HEK293 (cell line): ENCODE measurements at regions not wholly inside any gene's neighbourhood (a gene's known extent, or its start where the extent isn't known, plus 50 kb on each side); places are given as distances from the start of the nearest gene placed in this dataset.

Experiments used
- CTCF ChIA-PET: fragments of 350-600 bp; formaldehyde crosslinking; extraction: SDS; loops from one replicate; lab custom pipeline; 2021; ENCODE audit warnings: antibody characterized with exemption; lab: Yijun Ruan, JAX
- POLR2A ChIA-PET: fragments of 300-600 bp; formaldehyde crosslinking; extraction: SDS; loops from one replicate; lab custom pipeline; 2020; ENCODE audit warnings: antibody characterized with exemption, inconsistent platforms; lab: Yijun Ruan, JAX
- H3K27ac ChIP-seq: fragments of 200-500 bp; sonication (Bioruptor generic); 2 replicates; pipeline ENCODE4 v1.5.1; 2014; ENCODE audit warnings: low read depth, low read length, control low read depth, inconsistent platforms; ENCODE audit errors: extremely low read depth
- H3K36me3 ChIP-seq, 2 experiments: fragments of 200-500 bp in 1 of 2; sonication (Bioruptor generic) in 1 of 2; 1 replicate in 1 of 2; 2 replicates in 1 of 2; pipeline ENCODE4 v1.5.1; 2014 to 2017; ENCODE audit warnings: inconsistent platforms in 2 of 2, low read length in 2 of 2; ENCODE audit not compliant: control insufficient read depth in 2 of 2, insufficient read depth in 1 of 2
- H3K4me1 ChIP-seq: fragments of 200-500 bp; sonication (Bioruptor generic); 2 replicates; pipeline ENCODE4 v1.5.1; 2014; ENCODE audit warnings: mild to moderate bottlenecking, low read length, inconsistent platforms; ENCODE audit not compliant: control insufficient read depth, insufficient read depth
- H3K4me3 ChIP-seq: 2 replicates; pipeline ENCODE4 v1.5.1; 2011; ENCODE audit warnings: low read depth, mild to moderate bottlenecking, control low read depth, low read length, moderate library complexity
- H3K9me3 ChIP-seq: fragments of 200-500 bp; sonication (Bioruptor generic); 2 replicates; pipeline ENCODE4 v1.5.1; 2014; ENCODE audit warnings: low read depth, low read length, inconsistent platforms; ENCODE audit not compliant: control insufficient read depth, insufficient read depth
- ATF2 ChIP-seq: fragments of 450-650 bp; formaldehyde crosslinking; IDR thresholded peaks from 2 replicates; pipeline ENCODE4 v1.5.1; 2016; ENCODE audit warnings: missing biosample characterization, missing genetic modification characterization, low read depth
- BCL11B ChIP-seq: fragments of 450-650 bp; formaldehyde crosslinking; IDR thresholded peaks from 2 replicates; pipeline ENCODE4 v1.5.1; 2016; ENCODE audit warnings: low read depth, missing biosample characterization, missing genetic modification characterization
- HOXA7 ChIP-seq: sonication (generic); formaldehyde crosslinking; IDR thresholded peaks from 2 replicates; pipeline ENCODE4 v1.8.1; 2022; ENCODE audit warnings: missing genetic modification reagents, borderline replicate concordance
- KLF1 ChIP-seq: fragments of 450-650 bp; formaldehyde crosslinking; IDR thresholded peaks from 2 replicates; pipeline ENCODE4 v1.5.1; 2016; ENCODE audit warnings: missing biosample characterization, missing genetic modification characterization
- OSR2 ChIP-seq: fragments of 450-650 bp; formaldehyde crosslinking; IDR thresholded peaks from 2 replicates; pipeline ENCODE4 v1.5.1; 2016; ENCODE audit warnings: missing biosample characterization, missing genetic modification characterization
- ZBTB20 ChIP-seq: fragments of 450-650 bp; formaldehyde crosslinking; IDR thresholded peaks from 2 replicates; pipeline ENCODE4 v1.5.1; 2016; ENCODE audit warnings: missing biosample characterization, missing genetic modification characterization
- ZBTB21 ChIP-seq: fragments of 450-650 bp; formaldehyde crosslinking; IDR thresholded peaks from 2 replicates; pipeline ENCODE4 v1.5.1; 2017; ENCODE audit warnings: missing biosample characterization, missing genetic modification characterization
- ZFP3 ChIP-seq: fragments of 450-650 bp; formaldehyde crosslinking; IDR thresholded peaks from 2 replicates; pipeline ENCODE4 v1.5.1; 2016; ENCODE audit warnings: low read depth, missing biosample characterization, missing genetic modification characterization
- ZFP37 ChIP-seq: fragments of 450-650 bp; formaldehyde crosslinking; IDR thresholded peaks from 2 replicates; pipeline ENCODE4 v1.5.1; 2016; ENCODE audit warnings: missing biosample characterization, missing genetic modification characterization
- ZNF140 ChIP-seq: fragments of 450-650 bp; formaldehyde crosslinking; IDR thresholded peaks from 2 replicates; pipeline ENCODE4 v1.5.1; 2016; ENCODE audit warnings: missing biosample characterization, missing genetic modification characterization
- ZNF146 ChIP-seq: fragments of 450-650 bp; formaldehyde crosslinking; IDR thresholded peaks from 2 replicates; pipeline ENCODE4 v1.5.1; 2016; ENCODE audit warnings: missing biosample characterization, missing genetic modification characterization
- ZNF174 ChIP-seq: fragments of 450-650 bp; formaldehyde crosslinking; IDR thresholded peaks from 2 replicates; pipeline ENCODE4 v1.5.0; 2017; ENCODE audit warnings: missing biosample characterization, mild to moderate bottlenecking, missing genetic modification characterization
- ZNF211 ChIP-seq: fragments of 450-650 bp; formaldehyde crosslinking; IDR thresholded peaks from 2 replicates; pipeline ENCODE4 v1.5.1; 2016; ENCODE audit warnings: low read depth, missing biosample characterization, missing genetic modification characterization
- ZNF239 ChIP-seq: fragments of 450-650 bp; formaldehyde crosslinking; IDR thresholded peaks from 2 replicates; pipeline ENCODE4 v1.5.1; 2016; ENCODE audit warnings: missing biosample characterization, missing genetic modification characterization
- ZNF274 ChIP-seq, 2 experiments: fragments of 200-500 bp in 1 of 2; fragments of 450-650 bp in 1 of 2; sonication (Bioruptor generic) in 1 of 2; formaldehyde crosslinking in 1 of 2; IDR thresholded peaks; 2 replicates each; pipeline versions ENCODE4 v1.5.1 to v1.6.1; 2014 to 2016; ENCODE audit warnings: borderline replicate concordance in 1 of 2, inconsistent platforms in 1 of 2, low read length in 1 of 2, missing biosample characterization in 1 of 2, missing genetic modification characterization in 1 of 2
- ZNF366 ChIP-seq: fragments of 450-650 bp; formaldehyde crosslinking; conservative IDR thresholded peaks from 2 replicates; pipeline ENCODE4 v1.5.1; 2016; ENCODE audit warnings: missing biosample characterization, missing genetic modification characterization
- ZNF433 ChIP-seq: fragments of 450-650 bp; formaldehyde crosslinking; IDR thresholded peaks from 2 replicates; pipeline ENCODE4 v1.5.1; 2016; ENCODE audit warnings: missing biosample characterization, missing genetic modification characterization, low read depth
- ZNF558 ChIP-seq: fragments of 450-650 bp; formaldehyde crosslinking; IDR thresholded peaks from 2 replicates; pipeline ENCODE4 v1.5.1; 2016; ENCODE audit warnings: missing biosample characterization, missing genetic modification characterization
- ZNF600 ChIP-seq: fragments of 450-650 bp; formaldehyde crosslinking; IDR thresholded peaks from 2 replicates; pipeline ENCODE4 v1.5.1; 2016; ENCODE audit warnings: missing biosample characterization, missing genetic modification characterization
- ZNF629 ChIP-seq: fragments of 450-650 bp; formaldehyde crosslinking; IDR thresholded peaks from 2 replicates; pipeline ENCODE4 v1.5.1; 2017; ENCODE audit warnings: missing biosample characterization, missing genetic modification characterization
- ZNF639 ChIP-seq: fragments of 450-650 bp; formaldehyde crosslinking; IDR thresholded peaks from 2 replicates; pipeline ENCODE4 v1.5.1; 2016; ENCODE audit warnings: missing biosample characterization, missing genetic modification characterization
- ZNF747 ChIP-seq: fragments of 450-650 bp; formaldehyde crosslinking; IDR thresholded peaks from 2 replicates; pipeline ENCODE4 v1.5.1; 2016; ENCODE audit warnings: missing biosample characterization, missing genetic modification characterization
- ZNF776 ChIP-seq: fragments of 450-650 bp; formaldehyde crosslinking; IDR thresholded peaks from 2 replicates; pipeline ENCODE4 v1.5.0; 2017; ENCODE audit warnings: missing biosample characterization, missing genetic modification characterization, borderline replicate concordance
- ZNF792 ChIP-seq: fragments of 450-650 bp; formaldehyde crosslinking; IDR thresholded peaks from 2 replicates; pipeline ENCODE4 v1.5.1; 2016; ENCODE audit warnings: missing biosample characterization, missing genetic modification characterization
- ZSCAN18 ChIP-seq: fragments of 450-650 bp; formaldehyde crosslinking; IDR thresholded peaks from 2 replicates; pipeline ENCODE4 v1.5.1; 2016; ENCODE audit warnings: missing biosample characterization, missing genetic modification characterization
- TF ChIP-seq, protein P1 (sequence below): fragments of 450-650 bp; formaldehyde crosslinking; IDR thresholded peaks from 2 replicates; pipeline ENCODE4 v1.5.1; 2016; ENCODE audit warnings: missing biosample characterization, missing genetic modification characterization
- TF ChIP-seq, protein P2 (sequence below): sonication (generic); formaldehyde crosslinking; IDR thresholded peaks from 2 replicates; pipeline ENCODE4 v1.8.1; 2022; ENCODE audit warnings: mild to moderate bottlenecking, moderate library complexity, missing genetic modification reagents
- TF ChIP-seq, protein P3 (sequence below): fragments of 450-650 bp; formaldehyde crosslinking; IDR thresholded peaks from 2 replicates; pipeline ENCODE4 v1.5.1; 2016; ENCODE audit warnings: missing biosample characterization, missing genetic modification characterization
- TF ChIP-seq, protein P4 (sequence below): fragments of 450-650 bp; formaldehyde crosslinking; IDR thresholded peaks from 2 replicates; pipeline ENCODE4 v1.5.1; 2016; ENCODE audit warnings: missing biosample characterization, missing genetic modification characterization

DNA sequence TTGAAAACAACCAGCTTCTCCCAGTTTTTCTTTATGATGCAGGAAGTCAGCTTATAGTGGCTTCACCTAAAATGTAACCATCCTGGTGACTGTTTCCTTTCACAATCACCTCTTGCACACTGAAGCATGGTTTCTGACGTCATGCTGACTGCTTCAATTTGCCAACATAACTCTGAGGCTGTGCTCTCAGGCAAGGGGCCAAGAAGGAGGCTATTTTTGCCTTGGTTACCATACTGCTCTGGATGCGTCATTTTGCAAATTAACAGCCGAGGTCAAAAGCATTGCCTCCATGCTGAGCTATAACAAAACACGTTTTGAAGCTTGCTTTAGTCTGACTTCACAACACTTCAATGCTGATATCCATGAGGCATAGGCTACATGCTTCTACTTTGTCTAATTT, 397.8 kb downstream of the METTL4 start (continued):
- no peak for TF ChIP-seq ZNF747 (tag by site-specific recombination)
- TF ChIP-seq ZFP37 (tag by site-specific recombination), result 0 out of 2 replicates have a peak, but pooled peaks have one; percentile 55
- TF ChIP-seq ZNF433 (tag by site-specific recombination), result no peak
- TF ChIP-seq ZNF274 (IDR thresholded peaks at IDR 0.05; ENCODE audit: low read length), result no peak
- no peak for TF ChIP-seq ZNF274 (tag by site-specific recombination; IDR thresholded peaks at IDR 0.05; ENCODE audit: borderline replicate concordance)
- no peak for TF ChIP-seq ZNF146 (tag by site-specific recombination)
- TF ChIP-seq ZNF211 (tag by site-specific recombination), result no peak
- TF ChIP-seq, protein P1, sequence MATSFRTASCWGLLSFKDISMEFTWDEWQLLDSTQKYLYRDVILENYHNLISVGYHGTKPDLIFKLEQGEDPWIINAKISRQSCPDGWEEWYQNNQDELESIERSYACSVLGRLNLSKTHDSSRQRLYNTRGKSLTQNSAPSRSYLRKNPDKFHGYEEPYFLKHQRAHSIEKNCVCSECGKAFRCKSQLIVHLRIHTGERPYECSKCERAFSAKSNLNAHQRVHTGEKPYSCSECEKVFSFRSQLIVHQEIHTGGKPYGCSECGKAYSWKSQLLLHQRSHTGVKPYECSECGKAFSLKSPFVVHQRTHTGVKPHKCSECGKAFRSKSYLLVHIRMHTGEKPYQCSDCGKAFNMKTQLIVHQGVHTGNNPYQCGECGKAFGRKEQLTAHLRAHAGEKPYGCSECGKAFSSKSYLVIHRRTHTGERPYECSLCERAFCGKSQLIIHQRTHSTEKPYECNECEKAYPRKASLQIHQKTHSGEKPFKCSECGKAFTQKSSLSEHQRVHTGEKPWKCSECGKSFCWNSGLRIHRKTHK (tag by site-specific recombination), result no peak
- TF ChIP-seq ZNF558 (tag by site-specific recombination), result no peak
- no peak for TF ChIP-seq ZNF239 (tag by site-specific recombination)
- 0 out of 2 replicates have a peak, but pooled peaks have one; percentile 10 for TF ChIP-seq ATF2 (tag by site-specific recombination)
- TF ChIP-seq ZNF140 (tag by site-specific recombination), result no peak
- no peak for TF ChIP-seq ZBTB20
- TF ChIP-seq, protein P2, sequence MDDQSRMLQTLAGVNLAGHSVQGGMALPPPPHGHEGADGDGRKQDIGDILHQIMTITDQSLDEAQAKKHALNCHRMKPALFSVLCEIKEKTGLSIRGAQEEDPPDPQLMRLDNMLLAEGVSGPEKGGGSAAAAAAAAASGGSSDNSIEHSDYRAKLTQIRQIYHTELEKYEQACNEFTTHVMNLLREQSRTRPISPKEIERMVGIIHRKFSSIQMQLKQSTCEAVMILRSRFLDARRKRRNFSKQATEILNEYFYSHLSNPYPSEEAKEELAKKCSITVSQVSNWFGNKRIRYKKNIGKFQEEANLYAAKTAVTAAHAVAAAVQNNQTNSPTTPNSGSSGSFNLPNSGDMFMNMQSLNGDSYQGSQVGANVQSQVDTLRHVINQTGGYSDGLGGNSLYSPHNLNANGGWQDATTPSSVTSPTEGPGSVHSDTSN (CRISPR knock-in tag), result no peak
- TF ChIP-seq ZNF174, result no peak
- TF ChIP-seq ZBTB21, result peak; percentile 93
- TF ChIP-seq, protein P3, sequence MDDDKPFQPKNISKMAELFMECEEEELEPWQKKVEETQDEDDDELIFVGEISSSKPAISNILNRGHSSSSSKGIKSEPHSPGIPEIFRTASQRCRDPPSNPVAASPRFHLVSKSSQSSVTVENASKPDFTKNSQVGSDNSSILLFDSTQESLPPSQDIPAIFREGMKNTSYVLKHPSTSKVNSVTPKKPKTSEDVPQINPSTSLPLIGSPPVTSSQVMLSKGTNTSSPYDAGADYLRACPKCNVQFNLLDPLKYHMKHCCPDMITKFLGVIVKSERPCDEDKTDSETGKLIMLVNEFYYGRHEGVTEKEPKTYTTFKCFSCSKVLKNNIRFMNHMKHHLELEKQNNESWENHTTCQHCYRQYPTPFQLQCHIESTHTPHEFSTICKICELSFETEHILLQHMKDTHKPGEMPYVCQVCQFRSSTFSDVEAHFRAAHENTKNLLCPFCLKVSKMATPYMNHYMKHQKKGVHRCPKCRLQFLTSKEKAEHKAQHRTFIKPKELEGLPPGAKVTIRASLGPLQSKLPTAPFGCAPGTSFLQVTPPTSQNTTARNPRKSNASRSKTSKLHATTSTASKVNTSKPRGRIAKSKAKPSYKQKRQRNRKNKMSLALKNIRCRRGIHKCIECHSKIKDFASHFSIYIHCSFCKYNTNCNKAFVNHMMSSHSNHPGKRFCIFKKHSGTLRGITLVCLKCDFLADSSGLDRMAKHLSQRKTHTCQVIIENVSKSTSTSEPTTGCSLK, result no peak
- TF ChIP-seq ZNF639 (tag by site-specific recombination), result no peak
- TF ChIP-seq ZNF629 (tag by site-specific recombination), result peak; percentile 60

DNA sequence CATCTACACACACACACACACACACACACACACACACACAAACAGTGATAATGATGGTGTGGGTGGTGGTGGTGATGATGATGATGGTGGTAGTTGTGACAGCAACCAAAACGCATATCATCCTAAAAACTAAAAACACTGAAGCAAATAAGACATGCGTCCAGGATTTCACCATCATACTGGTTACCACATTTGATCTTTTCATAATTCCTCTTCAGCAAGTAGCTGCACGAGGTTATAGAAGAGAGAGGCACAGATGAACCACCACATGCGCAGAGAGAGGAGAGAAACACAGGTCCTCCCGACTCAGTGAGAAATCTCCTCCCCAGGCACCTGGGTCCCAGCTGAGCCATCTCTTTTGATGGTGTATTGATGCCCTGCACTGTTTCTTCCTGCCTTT, 393.3 kb downstream of the METTL4 start:
- TF ChIP-seq KLF1 (no peak), ZNF366 (tag by site-specific recombination) (no peak), ZNF792 (tag by site-specific recombination) (no peak), ZNF776 (no peak), BCL11B (tag by site-specific recombination) (no peak), ZFP3 (tag by site-specific recombination) (no peak), ZSCAN18 (tag by site-specific recombination) (no peak), HOXA7 (no peak), ZNF600 (tag by site-specific recombination) (no peak), OSR2 (tag by site-specific recombination) (no peak)
- TF ChIP-seq, protein P4, sequence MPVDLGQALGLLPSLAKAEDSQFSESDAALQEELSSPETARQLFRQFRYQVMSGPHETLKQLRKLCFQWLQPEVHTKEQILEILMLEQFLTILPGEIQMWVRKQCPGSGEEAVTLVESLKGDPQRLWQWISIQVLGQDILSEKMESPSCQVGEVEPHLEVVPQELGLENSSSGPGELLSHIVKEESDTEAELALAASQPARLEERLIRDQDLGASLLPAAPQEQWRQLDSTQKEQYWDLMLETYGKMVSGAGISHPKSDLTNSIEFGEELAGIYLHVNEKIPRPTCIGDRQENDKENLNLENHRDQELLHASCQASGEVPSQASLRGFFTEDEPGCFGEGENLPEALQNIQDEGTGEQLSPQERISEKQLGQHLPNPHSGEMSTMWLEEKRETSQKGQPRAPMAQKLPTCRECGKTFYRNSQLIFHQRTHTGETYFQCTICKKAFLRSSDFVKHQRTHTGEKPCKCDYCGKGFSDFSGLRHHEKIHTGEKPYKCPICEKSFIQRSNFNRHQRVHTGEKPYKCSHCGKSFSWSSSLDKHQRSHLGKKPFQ, result no peak
- Histone ChIP-seq H3K27ac (no peak overlapping the region), H3K36me3 (no peaks in the 10 kb centered on the region), H3K4me1 (no peaks in the 10 kb centered on the region), H3K4me3 (no peak overlapping the region), H3K9me3 (no peaks in the 10 kb centered on the region)
- POLR2A ChIA-PET, result no interaction called here
- CTCF ChIA-PET, result no interaction called here
